Heart left ventricle (tissue), 16 donors: ENCODE measurements at regions not wholly inside any gene's neighbourhood (a gene's known extent, or its start where the extent isn't known, plus 50 kb on each side); places are given as distances from the start of the nearest gene placed in this dataset.

Experiments used
- ATAC-seq, 4 donors: fragments of 200-7000 bp; cut with Tn5 transposase; one replicate each; pipeline ENCODE4 v1.9.1; 2020 to 2022; ENCODE audit warnings: moderate library complexity in 4 of 4, mild to moderate bottlenecking in 3 of 4, moderate number of reproducible peaks in 1 of 4
- DNase-seq, 5 donors: peaks; one replicate each; pipeline ENCODE4 v3.0.0-alpha.2; 2020
- H3K27ac ChIP-seq, 12 donors: fragments of 200-600 bp; sonication (generic) in 4 of 12; one replicate each; pipeline versions ENCODE4 v1.5.0 to v1.8.0; 2016 to 2022; ENCODE audit warnings: mild to moderate bottlenecking in 2 of 12
- H3K27me3 ChIP-seq, 9 donors: fragments of 200-600 bp; sonication (generic) in 2 of 9; one replicate each; pipeline versions ENCODE4 v1.5.1 to v1.8.0; 2016 to 2022; ENCODE audit warnings: mild to moderate bottlenecking in 3 of 9
- H3K36me3 ChIP-seq, 9 donors: fragments of 200-600 bp; sonication (generic) in 2 of 9; one replicate each; pipeline versions ENCODE4 v1.5.0 to v1.8.0; 2018 to 2022; ENCODE audit warnings: mild to moderate bottlenecking in 2 of 9
- H3K4me1 ChIP-seq, 12 donors: fragments of 200-600 bp; sonication (generic) in 4 of 12; one replicate each; pipeline versions ENCODE4 v1.5.0 to v1.8.0; 2016 to 2022; ENCODE audit warnings: mild to moderate bottlenecking in 3 of 12
- H3K4me3 ChIP-seq, 12 donors: fragments of 200-600 bp; sonication (generic) in 4 of 12; one replicate each; pipeline versions ENCODE4 v1.5.0 to v1.8.0; 2017 to 2022; ENCODE audit warnings: mild to moderate bottlenecking in 9 of 12, moderate library complexity in 4 of 12
- H3K9me3 ChIP-seq, 12 donors: fragments of 200-600 bp; sonication (generic) in 4 of 12; one replicate each; pipeline versions ENCODE4 v1.5.0 to v1.8.0; 2016 to 2022; ENCODE audit warnings: mild to moderate bottlenecking in 1 of 12
- POLR2A ChIP-seq, 2 donors: fragments of 450-650 bp; IDR thresholded peaks; one replicate each; pipeline ENCODE4 v1.6.1; 2017; ENCODE audit warnings: antibody characterized with exemption in 2 of 2, mild to moderate bottlenecking in 2 of 2, moderate library complexity in 2 of 2
- WGBS, 4 donors: extraction: QIAGEN DNeasy Blood & Tissue Kit in 2 of 4; methylation state at CpG; one replicate each; pipeline versions ENCODE4 v1.1.5 to v1.1.7; 2013 to 2018; 5-methylcytosine and 5-hydroxymethylcytosine counted together
- intact Hi-C, 10 donors: fragments of 100-400 bp; cut with DNase I; formaldehyde crosslinking; loops; one replicate each; pipeline versions ENCODE4 v1.11.1 to v1.14.2; 2022
- TF ChIP-seq, protein P1 (sequence below), 12 donors: fragments of 200-600 bp; sonication (generic) in 4 of 12; IDR thresholded peaks; one replicate each; pipeline versions ENCODE4 v1.5.0 to v1.8.0; 2018 to 2022; ENCODE audit warnings: antibody characterized with exemption in 12 of 12, mild to moderate bottlenecking in 5 of 12
- donor health status: ischemic (EF 13 %, LVEDD 7.1; RV severe dilation, severe dysfunction).
- donor health status: healthy with polysubstance abuse.
- donor health status: DM: no; HTN: yes; CAD: no.
- donor health status: DM: no; HTN: no; CAD: no.
- donor health status: ischemic (EF 25% LVEDD 6.9; RV normal size, moderate dysfunction).
- donor health status: ischemic (EF 25% LVEDD 5.7; RV mildly dilated, moderate dysfunction).
- donor health status: healthy.
- donor health status: DM: yes; HTN: yes; CAD: no.
- donor health status: ischemic (EF 35%, LVEDD 5.7; RV mildly dilated, moderate dysfunction).
- donor health status: nonischemic (EF 11% LVEDD 7.7; RV severe dilation, severe dysfunction).
- donor health status: DM: yes; HTN: yes; CAD: no.
- donor health status: PGD.
- donor health status: ischemic (EF 29% LVEDD 5.4; RV normal size, mild dysfunction).
- donor health status: nonischemic (EF 23%, LVEDD 6.1; RV moderate dilation, normal function).

DNA sequence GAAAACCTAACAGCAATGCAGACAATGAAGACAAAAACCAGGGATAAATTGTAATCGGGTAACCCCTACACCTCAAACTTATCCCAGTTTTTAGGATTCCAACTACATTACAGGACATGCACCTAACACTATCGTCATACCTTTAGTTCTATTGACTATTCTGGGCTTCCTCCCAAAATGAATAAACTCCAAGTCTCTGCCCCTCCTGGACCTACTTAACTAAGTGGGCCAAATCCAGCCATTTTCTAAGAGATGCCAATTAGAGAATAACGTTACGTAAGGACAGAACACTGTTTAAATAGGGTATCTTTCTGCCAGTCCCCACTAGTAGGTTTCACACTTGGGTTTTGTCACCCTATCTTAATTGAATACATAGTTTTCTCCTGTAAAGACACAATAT lies 253.1 kb upstream of the MKLN1 start:
- Histone ChIP-seq H3K27me3 (no peaks in the 10 kb centered on the region), H3K4me3 (no peak overlapping the region), H3K4me1 (peaks cover 0 to 82% (median 62%) of the 10 kb centered on the region in 12 donors), H3K36me3 (peaks cover 0 to 37% (median 16%) of the 10 kb centered on the region in 9 donors), H3K9me3 (no peaks in the 10 kb centered on the region), H3K27ac (peak overlapping the region in 2 of 12 donors; percentile 25 to 28)
- intact Hi-C loops: loop anchor here in 9 of 10 donors (5.0 to 10.0 kb wide), 5 partner anchors 33 to 353 kb away; no protein-coding TSS in a partner anchor
- DNase-seq (no peak), ATAC-seq (no peak)
- WGBS, 4 donors: 76 to 88% (median 78%) methylated on average over 4 of the region's 4 CpGs
- TF ChIP-seq, protein P1, sequence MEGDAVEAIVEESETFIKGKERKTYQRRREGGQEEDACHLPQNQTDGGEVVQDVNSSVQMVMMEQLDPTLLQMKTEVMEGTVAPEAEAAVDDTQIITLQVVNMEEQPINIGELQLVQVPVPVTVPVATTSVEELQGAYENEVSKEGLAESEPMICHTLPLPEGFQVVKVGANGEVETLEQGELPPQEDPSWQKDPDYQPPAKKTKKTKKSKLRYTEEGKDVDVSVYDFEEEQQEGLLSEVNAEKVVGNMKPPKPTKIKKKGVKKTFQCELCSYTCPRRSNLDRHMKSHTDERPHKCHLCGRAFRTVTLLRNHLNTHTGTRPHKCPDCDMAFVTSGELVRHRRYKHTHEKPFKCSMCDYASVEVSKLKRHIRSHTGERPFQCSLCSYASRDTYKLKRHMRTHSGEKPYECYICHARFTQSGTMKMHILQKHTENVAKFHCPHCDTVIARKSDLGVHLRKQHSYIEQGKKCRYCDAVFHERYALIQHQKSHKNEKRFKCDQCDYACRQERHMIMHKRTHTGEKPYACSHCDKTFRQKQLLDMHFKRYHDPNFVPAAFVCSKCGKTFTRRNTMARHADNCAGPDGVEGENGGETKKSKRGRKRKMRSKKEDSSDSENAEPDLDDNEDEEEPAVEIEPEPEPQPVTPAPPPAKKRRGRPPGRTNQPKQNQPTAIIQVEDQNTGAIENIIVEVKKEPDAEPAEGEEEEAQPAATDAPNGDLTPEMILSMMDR (IDR thresholded peaks at IDR 0.05): no peak
- TF ChIP-seq POLR2A (IDR thresholded peaks at IDR 0.05): no peak

DNA sequence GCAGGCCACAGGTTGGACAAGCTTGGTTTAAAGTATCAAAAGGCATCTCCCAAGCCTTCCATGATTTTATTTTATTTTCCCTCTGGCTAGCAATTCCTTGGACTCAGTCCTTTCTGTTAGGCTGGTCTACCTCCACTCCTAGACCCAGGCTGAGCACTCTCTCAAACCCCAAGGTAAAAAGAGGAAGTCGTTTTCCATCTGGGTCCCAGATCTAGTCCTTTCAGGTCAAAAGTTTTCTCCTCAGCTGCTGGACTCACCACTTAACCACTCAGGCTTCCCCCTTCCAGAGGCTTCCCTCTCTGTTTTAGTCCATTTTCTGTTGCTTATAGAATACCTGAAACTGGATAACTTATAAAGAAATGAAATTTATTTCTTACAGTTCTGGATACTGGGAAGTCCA lies 252.3 kb upstream of the MKLN1 start:
- peaks cover 0 to 37% (median 16%) of the 10 kb centered on the region in 9 donors for H3K36me3 ChIP-seq
- no peaks in the 10 kb centered on the region for H3K9me3 ChIP-seq
- TF ChIP-seq, protein P1 (IDR thresholded peaks at IDR 0.05): no peak
- TF ChIP-seq POLR2A (IDR thresholded peaks at IDR 0.05): no peak
- no peak for ATAC-seq
- H3K27me3 ChIP-seq: no peaks in the 10 kb centered on the region
- peak overlapping the region in 2 of 12 donors; percentile 13 to 22 for H3K27ac ChIP-seq
- intact Hi-C loops: loop anchor here in 3 of 10 donors (10.0 kb wide), 2 partner anchors 229 to 349 kb away; no protein-coding TSS in a partner anchor
- peaks cover 0 to 77% (median 59%) of the 10 kb centered on the region in 12 donors for H3K4me1 ChIP-seq
- WGBS, 4 donors: 68 to 72% (median 70%) methylated on average over 1 of the region's 1 CpG
- no peak for DNase-seq
- H3K4me3 ChIP-seq: no peak overlapping the region

DNA sequence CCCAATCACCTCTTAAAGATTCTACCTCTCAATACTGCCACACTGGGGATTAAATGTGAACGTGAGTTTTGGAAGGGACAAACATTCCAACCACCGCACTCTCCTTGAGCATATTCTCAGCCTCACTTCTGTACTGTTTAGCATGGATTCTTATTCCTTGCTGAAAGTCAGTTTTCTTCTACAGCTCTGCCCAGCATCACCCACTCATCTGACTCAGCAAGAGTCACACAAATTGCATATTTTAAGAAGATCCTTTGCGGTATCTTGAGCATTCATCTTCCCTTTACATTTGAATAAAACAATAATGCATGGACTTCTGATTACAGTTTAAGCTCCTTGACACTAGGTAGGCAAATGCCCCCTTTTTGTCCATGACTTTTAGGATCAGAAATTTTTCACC lies 251.6 kb upstream of the MKLN1 start:
- DNase-seq: no peak
- peaks cover 0 to 81% (median 57%) of the 10 kb centered on the region in 12 donors for H3K4me1 ChIP-seq
- H3K36me3 ChIP-seq: peaks cover 0 to 37% (median 16%) of the 10 kb centered on the region in 9 donors
- no peak for ATAC-seq
- 74 to 83% (median 78%) methylated on average over 3 of the region's 3 CpGs for WGBS, 4 donors
- no peak overlapping the region for H3K4me3 ChIP-seq
- no peaks in the 10 kb centered on the region for H3K27me3 ChIP-seq
- intact Hi-C loops: loop anchor here in 3 of 10 donors (10.0 kb wide), 2 partner anchors 229 to 349 kb away; no protein-coding TSS in a partner anchor
- TF ChIP-seq, protein P1 (IDR thresholded peaks at IDR 0.05): no peak
- TF ChIP-seq POLR2A (IDR thresholded peaks at IDR 0.05): no peak
- H3K9me3 ChIP-seq: no peaks in the 10 kb centered on the region
- peak overlapping the region in 2 of 12 donors; percentile 13 to 44 for H3K27ac ChIP-seq

DNA sequence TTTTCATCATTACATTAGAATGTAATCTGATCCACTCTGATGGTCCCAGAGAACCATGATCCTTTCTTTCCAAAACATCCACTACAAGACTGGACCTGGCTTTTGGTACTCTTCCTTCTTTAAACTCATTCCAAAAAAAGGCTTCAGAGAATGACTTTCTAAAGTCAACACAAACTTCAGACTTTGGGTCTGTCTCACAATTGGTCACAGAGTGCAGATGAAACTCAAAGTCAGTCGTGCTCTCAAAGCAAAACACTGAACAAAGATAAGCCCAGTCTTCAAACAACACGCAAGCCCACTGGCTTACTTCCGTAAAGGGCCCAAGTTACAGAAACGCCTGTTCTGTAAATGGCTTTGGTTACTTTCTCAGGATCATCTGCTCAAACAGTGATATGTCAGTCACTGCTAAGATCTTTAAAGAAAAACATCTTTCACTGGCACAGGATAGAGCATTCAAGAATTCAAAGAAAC lies 250.9 kb upstream of the MKLN1 start:
- Histone ChIP-seq H3K4me3 (no peak overlapping the region), H3K27ac (peak overlapping the region in 5 of 12 donors; percentile 19 to 44 (median 39)), H3K27me3 (no peaks in the 10 kb centered on the region), H3K9me3 (no peaks in the 10 kb centered on the region), H3K36me3 (peaks cover 0 to 37% (median 16%) of the 10 kb centered on the region in 9 donors), H3K4me1 (peaks cover 0 to 80% (median 53%) of the 10 kb centered on the region in 12 donors)
- DNase-seq (no peak), ATAC-seq (no peak)
- TF ChIP-seq POLR2A (IDR thresholded peaks at IDR 0.05): no peak
- TF ChIP-seq, protein P1 (IDR thresholded peaks at IDR 0.05): no peak
- intact Hi-C loops: loop anchor here in 3 of 10 donors (10.0 kb wide), 2 partner anchors 228 to 348 kb away; no protein-coding TSS in a partner anchor
- WGBS, 4 donors: 58 to 70% (median 67%) methylated on average over 4 of the region's 4 CpGs
